ENCODE measurements at regions not wholly inside any gene's neighbourhood (a gene's known extent, or its start where the extent isn't known, plus 50 kb on each side); places are given as distances from the start of the nearest gene placed in this dataset.

DNA sequence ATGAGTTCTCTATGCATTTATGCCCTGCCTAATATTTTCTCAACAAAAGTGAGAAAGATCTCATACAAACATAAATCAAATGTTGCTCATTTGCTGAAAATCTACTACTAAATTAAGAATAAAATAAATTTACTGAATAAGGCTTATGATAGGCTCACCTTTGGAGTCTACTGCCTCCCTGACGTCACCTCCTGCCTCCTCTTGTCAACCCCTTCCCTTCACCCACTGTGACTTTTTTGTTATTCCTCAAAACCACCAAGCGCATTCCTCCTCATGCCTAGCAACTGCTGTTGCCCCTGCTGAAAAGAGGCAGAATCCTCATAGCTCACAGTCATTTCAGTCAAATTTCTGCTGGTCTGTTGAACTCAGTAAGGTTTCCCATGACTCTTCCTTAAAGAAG, 2422.2 kb downstream of the TP53TG3F start:
- ATAC-seq (no peak), DNase-seq (ENCODE audit: low read depth, low spot score) (no peak)
- intact Hi-C loops (cut with micrococcal nuclease; ENCODE audit: unreplicated experiment) (no loop called here), in situ Hi-C loops (cut with HindIII; ENCODE audit: low pct_unique_long_range_greater_than_20kb, low sequenced_read_pairs) (no loop called here)
- BruUV-seq (replicated peaks) = no TSS peak
- Histone ChIP-seq H3K27ac (ENCODE audit: low read length) (no peak overlapping the region), H3K4me1 (ENCODE audit: control insufficient read depth, insufficient read depth, low read length) (no peaks in the 10 kb centered on the region), H3K9me3 (ENCODE audit: control insufficient read depth, insufficient read depth, low read depth, low read length) (no peaks in the 10 kb centered on the region), H3K36me3 (ENCODE audit: control insufficient read depth, insufficient read depth, low read length) (no peaks in the 10 kb centered on the region), H3K4me3 (ENCODE audit: low read depth in 2 of 2, low read length in 2 of 2) (no peak overlapping the region), H3K27me3 (ENCODE audit: control insufficient read depth, insufficient read depth, low read length) (no peaks in the 10 kb centered on the region)
- CTCF ChIA-PET = no interaction called here
- TF ChIP-seq, protein P1, sequence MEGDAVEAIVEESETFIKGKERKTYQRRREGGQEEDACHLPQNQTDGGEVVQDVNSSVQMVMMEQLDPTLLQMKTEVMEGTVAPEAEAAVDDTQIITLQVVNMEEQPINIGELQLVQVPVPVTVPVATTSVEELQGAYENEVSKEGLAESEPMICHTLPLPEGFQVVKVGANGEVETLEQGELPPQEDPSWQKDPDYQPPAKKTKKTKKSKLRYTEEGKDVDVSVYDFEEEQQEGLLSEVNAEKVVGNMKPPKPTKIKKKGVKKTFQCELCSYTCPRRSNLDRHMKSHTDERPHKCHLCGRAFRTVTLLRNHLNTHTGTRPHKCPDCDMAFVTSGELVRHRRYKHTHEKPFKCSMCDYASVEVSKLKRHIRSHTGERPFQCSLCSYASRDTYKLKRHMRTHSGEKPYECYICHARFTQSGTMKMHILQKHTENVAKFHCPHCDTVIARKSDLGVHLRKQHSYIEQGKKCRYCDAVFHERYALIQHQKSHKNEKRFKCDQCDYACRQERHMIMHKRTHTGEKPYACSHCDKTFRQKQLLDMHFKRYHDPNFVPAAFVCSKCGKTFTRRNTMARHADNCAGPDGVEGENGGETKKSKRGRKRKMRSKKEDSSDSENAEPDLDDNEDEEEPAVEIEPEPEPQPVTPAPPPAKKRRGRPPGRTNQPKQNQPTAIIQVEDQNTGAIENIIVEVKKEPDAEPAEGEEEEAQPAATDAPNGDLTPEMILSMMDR (IDR thresholded peaks at IDR 0.05) = no peak
- TF ChIP-seq, protein P2, sequence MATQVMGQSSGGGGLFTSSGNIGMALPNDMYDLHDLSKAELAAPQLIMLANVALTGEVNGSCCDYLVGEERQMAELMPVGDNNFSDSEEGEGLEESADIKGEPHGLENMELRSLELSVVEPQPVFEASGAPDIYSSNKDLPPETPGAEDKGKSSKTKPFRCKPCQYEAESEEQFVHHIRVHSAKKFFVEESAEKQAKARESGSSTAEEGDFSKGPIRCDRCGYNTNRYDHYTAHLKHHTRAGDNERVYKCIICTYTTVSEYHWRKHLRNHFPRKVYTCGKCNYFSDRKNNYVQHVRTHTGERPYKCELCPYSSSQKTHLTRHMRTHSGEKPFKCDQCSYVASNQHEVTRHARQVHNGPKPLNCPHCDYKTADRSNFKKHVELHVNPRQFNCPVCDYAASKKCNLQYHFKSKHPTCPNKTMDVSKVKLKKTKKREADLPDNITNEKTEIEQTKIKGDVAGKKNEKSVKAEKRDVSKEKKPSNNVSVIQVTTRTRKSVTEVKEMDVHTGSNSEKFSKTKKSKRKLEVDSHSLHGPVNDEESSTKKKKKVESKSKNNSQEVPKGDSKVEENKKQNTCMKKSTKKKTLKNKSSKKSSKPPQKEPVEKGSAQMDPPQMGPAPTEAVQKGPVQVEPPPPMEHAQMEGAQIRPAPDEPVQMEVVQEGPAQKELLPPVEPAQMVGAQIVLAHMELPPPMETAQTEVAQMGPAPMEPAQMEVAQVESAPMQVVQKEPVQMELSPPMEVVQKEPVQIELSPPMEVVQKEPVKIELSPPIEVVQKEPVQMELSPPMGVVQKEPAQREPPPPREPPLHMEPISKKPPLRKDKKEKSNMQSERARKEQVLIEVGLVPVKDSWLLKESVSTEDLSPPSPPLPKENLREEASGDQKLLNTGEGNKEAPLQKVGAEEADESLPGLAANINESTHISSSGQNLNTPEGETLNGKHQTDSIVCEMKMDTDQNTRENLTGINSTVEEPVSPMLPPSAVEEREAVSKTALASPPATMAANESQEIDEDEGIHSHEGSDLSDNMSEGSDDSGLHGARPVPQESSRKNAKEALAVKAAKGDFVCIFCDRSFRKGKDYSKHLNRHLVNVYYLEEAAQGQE (IDR thresholded peaks at IDR 0.05; ENCODE audit: insufficient read depth in 1 of 2, low read depth in 2 of 2, low read length in 1 of 2) = no peak
- TF ChIP-seq POLR2AphosphoS5 (IDR thresholded peaks at IDR 0.05; ENCODE audit: low read depth, low read length) = no peak
- TF ChIP-seq SIN3A (IDR thresholded peaks at IDR 0.05; ENCODE audit: borderline replicate concordance, insufficient read depth, low read depth, low read length) = no peak
- no peak for TF ChIP-seq TCF7L2 (IDR thresholded peaks at IDR 0.05; ENCODE audit: low read depth, low read length)
- POLR2A ChIA-PET = no interaction called here

DNA sequence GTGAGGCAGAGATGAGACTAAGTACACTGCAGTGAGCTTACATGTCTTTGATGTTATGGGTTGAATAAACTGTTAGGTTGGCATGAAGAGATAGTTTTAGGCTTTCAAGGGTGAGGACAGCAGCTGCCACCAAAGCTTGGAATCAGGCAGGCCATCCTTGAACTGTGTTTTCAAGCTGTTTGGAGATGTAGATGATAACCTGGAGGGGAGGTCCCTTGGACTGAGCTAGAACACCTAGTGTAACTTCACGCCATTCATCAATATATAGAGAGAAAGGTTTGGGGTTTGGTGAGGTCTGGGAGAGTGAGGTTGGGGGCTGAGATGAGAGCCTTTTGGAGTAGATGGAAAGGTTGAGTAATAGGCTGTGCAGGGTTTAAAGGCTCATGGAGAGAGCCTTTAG, 2447.0 kb downstream of the TP53TG3F start:
- no peak overlapping the region for H3K4me3 ChIP-seq (ENCODE audit: low read depth in 2 of 2, low read length in 2 of 2)
- CTCF ChIA-PET = no interaction called here
- no peaks in the 10 kb centered on the region for H3K36me3 ChIP-seq (ENCODE audit: control insufficient read depth, insufficient read depth, low read length)
- H3K27me3 ChIP-seq (ENCODE audit: control insufficient read depth, insufficient read depth, low read length) = no peaks in the 10 kb centered on the region
- in situ Hi-C loops (cut with HindIII; ENCODE audit: low pct_unique_long_range_greater_than_20kb, low sequenced_read_pairs) (no loop called here), intact Hi-C loops (cut with micrococcal nuclease; ENCODE audit: unreplicated experiment) (loop anchor here (10.0 kb wide), 1 partner anchor 118 kb away; no protein-coding TSS in a partner anchor)
- POLR2A ChIA-PET = no interaction called here
- ATAC-seq (no peak), DNase-seq (ENCODE audit: low read depth, low spot score) (no peak)
- no peaks in the 10 kb centered on the region for H3K9me3 ChIP-seq (ENCODE audit: control insufficient read depth, insufficient read depth, low read depth, low read length)
- no peak overlapping the region for H3K27ac ChIP-seq (ENCODE audit: low read length)
- BruUV-seq (replicated peaks) = no TSS peak
- no peaks in the 10 kb centered on the region for H3K4me1 ChIP-seq (ENCODE audit: control insufficient read depth, insufficient read depth, low read length)
- TF ChIP-seq, protein P2 (IDR thresholded peaks at IDR 0.05; ENCODE audit: insufficient read depth in 1 of 2, low read depth in 2 of 2, low read length in 1 of 2) = no peak
- TF ChIP-seq SIN3A (IDR thresholded peaks at IDR 0.05; ENCODE audit: borderline replicate concordance, insufficient read depth, low read depth, low read length) = no peak
- TF ChIP-seq, protein P1 (IDR thresholded peaks at IDR 0.05) = no peak
- no peak for TF ChIP-seq POLR2AphosphoS5 (IDR thresholded peaks at IDR 0.05; ENCODE audit: low read depth, low read length)
- TF ChIP-seq TCF7L2 (IDR thresholded peaks at IDR 0.05; ENCODE audit: low read depth, low read length) = no peak

All from Panc1 (cell line).